Keratinocyte (primary cell): ENCODE measurements at regions not wholly inside any gene's neighbourhood (a gene's known extent, or its start where the extent isn't known, plus 50 kb on each side); places are given as distances from the start of the nearest gene placed in this dataset.

ENCODE experiments used
- EZH2 ChIP-seq: IDR thresholded peaks from one replicate; pipeline ENCODE4 v1.6.1; 2012; ENCODE audit warnings: inconsistent platforms, mild to moderate bottlenecking, low read length, moderate library complexity
- TF ChIP-seq, protein P1 (sequence below), 3 experiments: IDR thresholded peaks in 1 of 3; conservative IDR thresholded peaks in 1 of 3; optimal IDR thresholded peaks in 1 of 3; 2 replicates in 2 of 3; 3 replicates in 1 of 3; pipeline versions ENCODE3 to v1.5.1; 2011; ENCODE audit warnings: low read length in 3 of 3, mild to moderate bottlenecking in 3 of 3, moderate library complexity in 2 of 3, control low read depth in 1 of 3, inconsistent platforms in 1 of 3; ENCODE audit not compliant: insufficient read depth in 2 of 3; ENCODE audit errors: extremely low read depth in 1 of 3

DNA sequence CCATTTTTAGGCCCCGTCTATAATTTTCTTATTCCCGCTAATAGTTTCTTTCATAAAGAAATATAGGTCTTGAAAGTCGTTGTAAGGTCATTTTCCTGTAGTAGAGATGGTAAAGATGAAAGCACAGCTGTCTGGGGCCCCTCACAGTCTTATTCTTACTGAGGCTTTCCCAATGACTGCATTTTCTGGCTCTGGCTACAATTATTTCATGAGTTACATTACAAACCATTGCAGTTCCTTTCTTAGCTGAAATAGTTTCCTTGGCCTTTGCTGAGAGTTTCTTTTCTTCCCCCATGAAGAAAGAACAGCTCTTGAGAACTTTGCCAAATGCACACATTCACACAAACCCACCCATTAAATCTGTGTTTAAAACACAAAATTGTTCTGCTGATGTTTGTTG, 113.0 kb downstream of the DYRK2 start:
- TF ChIP-seq, protein P1, sequence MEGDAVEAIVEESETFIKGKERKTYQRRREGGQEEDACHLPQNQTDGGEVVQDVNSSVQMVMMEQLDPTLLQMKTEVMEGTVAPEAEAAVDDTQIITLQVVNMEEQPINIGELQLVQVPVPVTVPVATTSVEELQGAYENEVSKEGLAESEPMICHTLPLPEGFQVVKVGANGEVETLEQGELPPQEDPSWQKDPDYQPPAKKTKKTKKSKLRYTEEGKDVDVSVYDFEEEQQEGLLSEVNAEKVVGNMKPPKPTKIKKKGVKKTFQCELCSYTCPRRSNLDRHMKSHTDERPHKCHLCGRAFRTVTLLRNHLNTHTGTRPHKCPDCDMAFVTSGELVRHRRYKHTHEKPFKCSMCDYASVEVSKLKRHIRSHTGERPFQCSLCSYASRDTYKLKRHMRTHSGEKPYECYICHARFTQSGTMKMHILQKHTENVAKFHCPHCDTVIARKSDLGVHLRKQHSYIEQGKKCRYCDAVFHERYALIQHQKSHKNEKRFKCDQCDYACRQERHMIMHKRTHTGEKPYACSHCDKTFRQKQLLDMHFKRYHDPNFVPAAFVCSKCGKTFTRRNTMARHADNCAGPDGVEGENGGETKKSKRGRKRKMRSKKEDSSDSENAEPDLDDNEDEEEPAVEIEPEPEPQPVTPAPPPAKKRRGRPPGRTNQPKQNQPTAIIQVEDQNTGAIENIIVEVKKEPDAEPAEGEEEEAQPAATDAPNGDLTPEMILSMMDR (optimal IDR thresholded peaks at IDR 0.05 in 1 of 3, IDR thresholded peaks at IDR 0.05 in 1 of 3, conservative IDR thresholded peaks at IDR 0.05 in 1 of 3; ENCODE audit: extremely low read depth in 1 of 3, insufficient read depth in 2 of 3, low read length in 3 of 3) = no peak
- TF ChIP-seq EZH2 = no peak
